Stomach smooth muscle (tissue), 2 donors: ENCODE measurements at regions not wholly inside any gene's neighbourhood (a gene's known extent, or its start where the extent isn't known, plus 50 kb on each side); places are given as distances from the start of the nearest gene placed in this dataset.
A peak's percentile ranks its signal among the peaks of the same experiment; 100 is the strongest.

Experiments used
- H3K27ac ChIP-seq: one replicate; pipeline ENCODE4 v1.7.0; 2013; ENCODE audit warnings: mild to moderate bottlenecking, low read length, inconsistent platforms
- H3K27me3 ChIP-seq, 2 donors: one replicate each; pipeline ENCODE4 v1.7.0; 2013; ENCODE audit warnings: low read length in 2 of 2; ENCODE audit not compliant: insufficient read depth in 2 of 2, control insufficient read depth in 1 of 2
- H3K36me3 ChIP-seq, 2 donors: one replicate each; pipeline ENCODE4 v1.7.0; 2013; ENCODE audit warnings: low read length in 2 of 2; ENCODE audit not compliant: control insufficient read depth in 2 of 2, insufficient read depth in 2 of 2
- H3K4me1 ChIP-seq: one replicate; pipeline ENCODE4 v1.7.0; 2013; ENCODE audit warnings: low read length; ENCODE audit not compliant: control insufficient read depth, insufficient read depth
- H3K4me3 ChIP-seq, 2 donors: one replicate each; pipeline ENCODE4 v1.7.0; 2013; ENCODE audit warnings: low read length in 2 of 2
- H3K9ac ChIP-seq, 2 donors: one replicate each; pipeline ENCODE4 v1.7.0; 2013; ENCODE audit warnings: low read length in 2 of 2, mild to moderate bottlenecking in 1 of 2
- H3K9me3 ChIP-seq, 2 donors: one replicate each; pipeline ENCODE4 v1.7.0; 2013; ENCODE audit warnings: low read length in 2 of 2; ENCODE audit not compliant: control insufficient read depth in 2 of 2
- donor health status: healthy.
- donor health status: Pancreatic carcinoma.

DNA sequence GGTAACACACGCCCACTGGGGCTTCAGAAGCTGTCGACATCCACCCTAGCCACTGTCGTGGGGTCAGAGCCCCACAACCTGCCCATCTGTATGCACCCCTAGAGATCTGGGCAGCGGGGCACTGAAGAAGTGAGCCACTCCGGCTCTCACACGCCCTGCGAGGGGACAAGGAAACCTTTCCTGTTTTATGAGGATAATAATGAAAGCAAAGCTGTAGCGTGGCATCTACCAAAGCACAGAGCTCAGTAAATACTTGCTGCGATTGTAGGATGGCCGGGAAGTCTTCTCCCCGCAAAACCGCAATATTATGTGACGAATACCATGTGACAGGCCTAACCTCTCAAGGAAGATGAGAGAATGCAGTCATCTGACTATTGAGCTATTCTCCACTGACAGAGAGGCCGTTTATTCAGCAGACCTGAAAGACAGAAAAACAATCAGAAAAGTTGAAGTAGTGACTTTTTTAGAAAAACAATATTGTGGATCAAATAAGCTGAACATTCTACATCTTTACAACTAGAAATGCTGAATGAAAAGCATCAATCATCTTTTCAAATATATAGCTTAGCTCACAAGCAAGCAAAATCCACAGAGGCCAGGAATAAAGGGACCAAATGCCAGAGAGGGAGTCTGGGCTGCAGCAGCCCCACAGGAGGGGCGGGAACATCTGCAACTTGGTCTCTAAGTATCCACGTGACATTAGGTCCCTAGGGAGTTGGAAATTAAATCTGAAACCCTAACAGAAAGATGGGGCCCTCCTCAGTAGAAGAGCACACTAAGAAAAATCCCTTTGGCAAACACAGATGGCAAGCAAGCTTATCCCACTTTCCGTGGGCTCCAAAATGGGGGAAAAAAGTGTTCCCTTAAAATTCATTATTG is 207.8 kb downstream of the TTLL2 start:
- no peak overlapping the region for H3K9ac ChIP-seq
- no peaks in the 10 kb centered on the region for H3K9me3 ChIP-seq
- no peaks in the 10 kb centered on the region for H3K27me3 ChIP-seq
- H3K27ac ChIP-seq = no peak overlapping the region
- no peaks in the 10 kb centered on the region for H3K36me3 ChIP-seq
- no peaks in the 10 kb centered on the region for H3K4me1 ChIP-seq
- no peak overlapping the region for H3K4me3 ChIP-seq

DNA sequence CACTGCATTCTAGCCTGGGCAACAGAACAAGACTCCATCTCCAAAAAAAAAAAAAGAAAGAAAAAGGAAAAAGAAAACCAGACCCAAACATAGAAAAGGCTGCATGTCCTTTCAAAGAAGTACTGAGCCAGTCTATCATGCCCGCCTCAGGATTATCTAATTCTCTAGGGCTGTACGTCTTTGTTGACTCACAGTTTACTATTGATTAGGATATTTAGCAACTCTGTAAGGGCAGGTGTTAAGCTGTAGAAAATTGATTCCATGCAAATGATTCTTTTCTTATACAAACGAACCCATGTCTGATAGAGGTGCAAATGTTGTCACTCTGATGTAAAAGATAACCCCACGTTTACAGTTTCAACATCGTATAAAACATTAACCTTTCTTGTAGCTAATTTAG is 209.0 kb downstream of the TTLL2 start:
- no peaks in the 10 kb centered on the region for H3K9me3 ChIP-seq

DNA sequence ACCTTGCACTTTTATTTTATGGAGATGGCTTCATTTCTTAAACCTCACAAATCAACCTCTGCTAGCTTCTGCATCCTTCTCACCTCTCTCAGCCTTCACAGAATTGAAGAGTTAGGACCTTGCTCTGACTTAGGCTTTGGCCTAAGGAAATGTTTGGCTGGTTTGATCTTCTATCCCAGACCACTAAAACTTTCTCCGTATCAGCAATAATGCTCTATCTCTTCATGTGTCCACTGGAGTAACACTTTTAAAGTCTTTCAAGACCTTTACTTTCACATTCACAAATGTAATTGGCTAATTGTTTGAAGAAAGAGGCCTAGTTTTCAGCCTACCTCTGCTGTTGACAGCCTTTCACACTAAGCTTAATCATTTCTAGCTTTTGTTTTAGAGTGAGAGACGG is 212.9 kb downstream of the TTLL2 start:
- Histone ChIP-seq H3K9ac (no peak overlapping the region), H3K36me3 (no peaks in the 10 kb centered on the region), H3K27me3 (no peaks in the 10 kb centered on the region), H3K4me3 (no peak overlapping the region), H3K9me3 (no peaks in the 10 kb centered on the region), H3K4me1 (no peaks in the 10 kb centered on the region), H3K27ac (no peak overlapping the region)

More for the DNA sequence above, 209.0 kb downstream of the TTLL2 start:
- H3K4me1 ChIP-seq = no peaks in the 10 kb centered on the region
- no peak overlapping the region for H3K4me3 ChIP-seq
- no peaks in the 10 kb centered on the region for H3K27me3 ChIP-seq
- no peak overlapping the region for H3K27ac ChIP-seq
- H3K36me3 ChIP-seq = no peaks in the 10 kb centered on the region
- H3K9ac ChIP-seq = no peak overlapping the region

DNA sequence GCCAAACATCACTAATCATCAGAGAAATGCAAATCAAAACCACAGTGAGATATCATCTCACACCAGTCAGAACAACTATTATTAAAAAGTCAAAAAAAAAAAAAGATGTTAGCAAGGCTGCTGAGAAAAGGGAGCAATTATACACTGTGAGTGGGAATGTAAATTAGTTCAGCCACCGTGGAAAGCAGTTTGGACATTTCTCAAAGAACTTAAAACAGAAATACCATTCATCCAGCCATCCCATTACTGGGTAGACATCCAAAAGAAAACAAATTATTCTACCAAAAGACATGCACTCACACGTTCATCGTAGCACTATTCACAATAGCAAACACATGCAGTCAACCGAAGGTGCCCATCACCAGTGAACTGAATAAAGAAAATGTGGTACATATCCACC is 213.9 kb downstream of the TTLL2 start:
- no peaks in the 10 kb centered on the region for H3K9me3 ChIP-seq
- H3K27ac ChIP-seq = no peak overlapping the region
- no peak overlapping the region for H3K9ac ChIP-seq
- no peak overlapping the region for H3K4me3 ChIP-seq
- H3K27me3 ChIP-seq = no peaks in the 10 kb centered on the region
- no peaks in the 10 kb centered on the region for H3K36me3 ChIP-seq
- no peaks in the 10 kb centered on the region for H3K4me1 ChIP-seq

DNA sequence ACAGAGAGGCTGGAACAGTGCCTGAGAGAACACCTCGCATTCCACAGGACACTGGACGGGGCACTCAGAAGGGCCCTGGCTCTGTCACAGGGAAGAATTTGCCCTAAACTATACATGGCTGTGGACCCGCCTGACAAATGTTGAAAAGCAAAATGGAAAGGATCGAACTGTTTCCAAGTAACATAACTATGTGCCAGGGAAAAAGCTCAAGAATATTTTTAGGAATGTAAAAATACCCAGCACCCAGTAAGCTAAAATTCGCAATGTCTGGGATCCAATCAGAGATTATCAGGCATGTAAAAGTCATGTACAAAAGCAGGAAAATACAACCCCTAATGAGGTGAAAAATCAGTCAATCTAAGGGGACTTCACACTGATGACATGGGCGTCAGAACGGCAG is 215.9 kb downstream of the TTLL2 start:
- H3K4me1 ChIP-seq = peaks cover 4% of the 10 kb centered on the region
- H3K9me3 ChIP-seq = no peaks in the 10 kb centered on the region
- no peak overlapping the region for H3K9ac ChIP-seq
- H3K36me3 ChIP-seq = no peaks in the 10 kb centered on the region
- no peak overlapping the region for H3K27ac ChIP-seq
- no peak overlapping the region for H3K4me3 ChIP-seq
- no peaks in the 10 kb centered on the region for H3K27me3 ChIP-seq

DNA sequence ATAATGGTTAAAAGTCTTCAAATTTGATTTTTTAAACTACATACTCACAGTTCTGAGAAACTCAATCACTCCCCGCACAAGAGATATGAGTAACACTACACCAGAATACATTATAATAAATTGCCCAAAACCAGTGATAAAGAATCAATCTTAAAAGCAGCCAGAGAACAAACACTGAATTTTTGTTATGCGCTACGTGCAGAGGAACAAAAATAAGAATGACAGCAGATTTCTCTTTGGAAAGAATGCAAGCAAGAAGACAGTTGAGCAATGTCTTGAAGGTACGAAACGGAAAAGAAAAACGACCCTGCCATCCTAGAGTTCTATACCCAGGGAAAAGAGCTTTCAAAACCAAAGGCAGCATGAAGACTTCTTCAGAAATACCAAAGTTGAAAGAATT is 216.7 kb downstream of the TTLL2 start:
- Histone ChIP-seq H3K27me3 (no peaks in the 10 kb centered on the region), H3K4me3 (no peak overlapping the region), H3K27ac (no peak overlapping the region), H3K4me1 (peaks cover 4% of the 10 kb centered on the region), H3K36me3 (no peaks in the 10 kb centered on the region), H3K9ac (no peak overlapping the region), H3K9me3 (no peaks in the 10 kb centered on the region)

DNA sequence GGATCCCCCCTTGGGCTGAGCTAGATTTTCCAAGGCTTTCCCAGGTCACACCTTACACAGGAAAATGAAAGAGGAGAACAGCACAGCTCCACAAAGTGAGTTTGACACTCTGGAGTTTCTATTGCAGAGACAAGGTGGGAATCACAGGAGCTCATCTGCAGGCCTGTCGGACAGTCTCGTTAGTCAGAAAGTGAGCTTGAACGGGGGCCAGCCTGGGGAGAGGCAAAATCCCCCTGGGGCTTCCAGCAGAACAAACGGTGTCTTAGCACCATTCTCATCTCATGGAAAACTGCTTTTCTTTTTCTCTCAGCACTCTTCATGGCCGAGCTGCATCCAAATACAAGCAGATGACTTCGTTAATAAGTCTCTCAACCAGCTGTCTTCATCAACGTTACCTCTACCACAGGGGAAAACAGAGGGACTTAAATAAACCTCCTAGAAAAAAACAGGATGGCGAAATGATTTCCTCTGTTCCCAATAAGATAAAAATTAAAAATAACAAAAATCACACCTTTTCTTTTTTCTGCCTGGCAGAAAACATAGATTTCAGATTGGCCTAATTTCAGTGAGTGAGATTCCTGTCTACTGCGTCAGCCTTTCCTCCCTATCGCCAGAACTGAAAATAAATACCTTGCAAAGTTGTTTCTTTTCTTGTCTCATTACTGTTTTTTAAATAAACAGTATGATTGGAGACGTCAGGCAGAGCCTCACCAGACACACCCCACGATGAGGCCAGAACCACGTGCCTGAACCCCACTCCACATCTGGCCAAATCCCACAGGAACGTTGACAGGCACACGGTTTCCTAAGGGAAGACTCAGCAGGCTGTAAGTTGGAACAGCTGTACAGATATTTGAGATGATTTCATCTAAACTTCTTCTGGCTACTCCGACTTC is 219.0 kb downstream of the TTLL2 start:
- no peaks in the 10 kb centered on the region for H3K27me3 ChIP-seq
- no peaks in the 10 kb centered on the region for H3K36me3 ChIP-seq

DNA sequence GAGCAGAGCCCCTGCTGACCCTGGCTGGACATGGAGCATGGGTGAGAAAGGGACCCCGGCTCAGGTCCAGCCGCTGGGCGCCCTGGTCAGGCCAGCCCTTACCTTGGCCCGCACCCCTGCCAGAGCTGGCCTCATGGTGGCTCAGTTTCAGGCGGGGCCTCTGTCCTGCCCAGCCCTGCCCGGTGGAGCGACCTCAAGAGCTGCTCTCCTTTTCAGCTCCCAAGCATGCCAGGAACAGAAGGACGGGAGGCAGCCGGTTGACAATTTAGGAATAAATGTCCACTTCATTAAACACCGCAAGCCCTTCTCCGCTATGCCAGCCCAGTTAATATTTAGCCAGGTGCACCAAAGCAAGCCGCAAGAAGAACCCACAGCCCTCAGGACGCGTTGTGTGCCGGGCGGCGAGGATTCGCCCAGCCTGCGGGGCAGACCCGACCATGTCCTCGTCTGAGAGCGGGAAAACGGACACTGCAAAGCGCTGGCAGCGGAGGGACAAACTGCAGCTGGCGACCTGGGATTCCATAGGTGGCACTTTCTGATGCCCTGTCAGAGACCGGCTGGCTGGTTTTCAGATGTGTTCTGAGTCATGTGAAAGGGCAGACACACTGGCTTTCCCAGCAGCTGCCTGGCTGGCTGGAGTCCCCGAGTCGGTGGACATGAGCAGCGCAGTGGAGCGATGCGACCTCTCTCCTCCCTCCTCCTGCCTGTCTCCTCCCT is 221.9 kb downstream of the TTLL2 start:
- H3K9me3 ChIP-seq = no peaks in the 10 kb centered on the region
- no peak overlapping the region for H3K9ac ChIP-seq
- no peak overlapping the region for H3K27ac ChIP-seq
- peaks cover 18% of the 10 kb centered on the region for H3K4me1 ChIP-seq
- H3K36me3 ChIP-seq = no peaks in the 10 kb centered on the region
- H3K4me3 ChIP-seq = no peak overlapping the region
- H3K27me3 ChIP-seq = no peaks in the 10 kb centered on the region

More for the DNA sequence above, 219.0 kb downstream of the TTLL2 start:
- Histone ChIP-seq H3K4me3 (peak overlapping the region in 1 of 2 donors; percentile 29), H3K9me3 (no peaks in the 10 kb centered on the region), H3K4me1 (peaks cover 4% of the 10 kb centered on the region), H3K27ac (no peak overlapping the region), H3K9ac (no peak overlapping the region)

DNA sequence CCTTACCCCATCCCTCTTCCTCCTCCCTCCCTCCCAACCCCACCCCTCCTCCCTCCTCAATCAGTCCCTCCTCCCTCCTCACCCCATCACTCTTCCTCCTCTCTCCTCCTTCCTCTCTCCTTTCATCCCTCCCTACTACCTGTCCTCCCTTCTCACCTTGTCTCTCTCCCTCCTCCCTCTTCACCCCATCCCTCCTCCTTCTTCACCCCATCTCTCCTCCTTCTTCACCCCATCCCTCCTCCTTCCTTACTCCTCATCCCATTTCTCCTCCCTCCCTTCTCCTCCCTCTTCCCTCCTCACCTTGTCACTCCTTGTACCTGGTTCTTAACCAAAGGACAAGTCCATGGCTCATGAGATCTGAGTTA is 222.4 kb downstream of the TTLL2 start:
- H3K36me3 ChIP-seq = no peaks in the 10 kb centered on the region
- peaks cover 19% of the 10 kb centered on the region for H3K4me1 ChIP-seq
- H3K9ac ChIP-seq = no peak overlapping the region
- no peaks in the 10 kb centered on the region for H3K27me3 ChIP-seq
- H3K9me3 ChIP-seq = no peaks in the 10 kb centered on the region
- no peak overlapping the region for H3K27ac ChIP-seq
- no peak overlapping the region for H3K4me3 ChIP-seq

DNA sequence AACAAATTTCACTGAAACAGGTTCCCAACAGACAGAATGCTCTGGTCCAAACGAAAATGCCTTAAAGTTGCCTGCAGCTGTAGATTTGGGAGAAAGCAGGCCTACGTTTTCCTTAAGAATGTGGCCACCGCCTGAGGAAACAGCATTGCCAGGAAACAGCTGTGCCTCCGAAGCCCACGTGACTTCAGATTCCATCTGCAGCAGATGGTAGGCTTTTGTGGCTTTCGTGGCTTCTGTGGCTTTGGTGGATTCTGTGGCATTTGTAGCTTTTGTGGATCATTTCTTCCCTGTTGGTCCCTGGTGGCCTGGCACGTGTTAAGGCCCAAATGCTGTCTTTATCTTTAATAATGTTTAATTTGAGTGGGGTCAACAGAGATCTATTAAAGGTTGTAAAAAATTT is 222.9 kb downstream of the TTLL2 start:
- Histone ChIP-seq H3K27me3 (no peaks in the 10 kb centered on the region), H3K27ac (no peak overlapping the region), H3K36me3 (no peaks in the 10 kb centered on the region), H3K4me3 (no peak overlapping the region), H3K9ac (no peak overlapping the region), H3K9me3 (no peaks in the 10 kb centered on the region), H3K4me1 (peaks cover 19% of the 10 kb centered on the region)
